ENCODE measurements at regions not wholly inside any gene's neighbourhood (a gene's known extent, or its start where the extent isn't known, plus 50 kb on each side); places are given as distances from the start of the nearest gene placed in this dataset.

- H3K4me3 ChIP-seq (ENCODE audit: low read depth, low read length), result no peak overlapping the region
- in situ Hi-C loops (cut with HindIII; ENCODE audit: low sequenced_read_pairs), result no loop called here
- no peak for TF ChIP-seq CTCF (IDR thresholded peaks at IDR 0.05; ENCODE audit: low read depth, low read length, missing control alignments)
- DNase-seq (ENCODE audit: low read depth), result no peak
These were observed 389.3 kb upstream of the MYT1L start for GRCh38 chr2:2720351-2720750.

GRCh38 chr2:2719781-2720180, 388.7 kb upstream of the MYT1L start:
- no peak for DNase-seq (ENCODE audit: low read depth)
- in situ Hi-C loops (cut with HindIII; ENCODE audit: low sequenced_read_pairs), result no loop called here
- no peak overlapping the region for H3K4me3 ChIP-seq (ENCODE audit: low read depth, low read length)
- TF ChIP-seq CTCF (IDR thresholded peaks at IDR 0.05; ENCODE audit: low read depth, low read length, missing control alignments), result no peak

GRCh38 chr2:2719015-2719414, 387.9 kb upstream of the MYT1L start:
- no peak for DNase-seq (ENCODE audit: low read depth)
- in situ Hi-C loops (cut with HindIII; ENCODE audit: low sequenced_read_pairs), result no loop called here
- no peak for TF ChIP-seq CTCF (IDR thresholded peaks at IDR 0.05; ENCODE audit: low read depth, low read length, missing control alignments)
- no peak overlapping the region for H3K4me3 ChIP-seq (ENCODE audit: low read depth, low read length)

GRCh38 chr2:2717406-2717805, 386.3 kb upstream of the MYT1L start:
- in situ Hi-C loops (cut with HindIII; ENCODE audit: low sequenced_read_pairs), result no loop called here

GRCh38 chr2:2716771-2717170, 385.7 kb upstream of the MYT1L start:
- no peak overlapping the region for H3K4me3 ChIP-seq (ENCODE audit: low read depth, low read length)
- no peak for DNase-seq (ENCODE audit: low read depth)
- no peak for TF ChIP-seq CTCF (IDR thresholded peaks at IDR 0.05; ENCODE audit: low read depth, low read length, missing control alignments)
- in situ Hi-C loops (cut with HindIII; ENCODE audit: low sequenced_read_pairs), result no loop called here

More at GRCh38 chr2:2717406-2717805, 386.3 kb upstream of the MYT1L start:
- no peak for TF ChIP-seq CTCF (IDR thresholded peaks at IDR 0.05; ENCODE audit: low read depth, low read length, missing control alignments)
- H3K4me3 ChIP-seq (ENCODE audit: low read depth, low read length), result no peak overlapping the region
- DNase-seq (ENCODE audit: low read depth), result no peak

- no peak for DNase-seq (ENCODE audit: low read depth)
- in situ Hi-C loops (cut with HindIII; ENCODE audit: low sequenced_read_pairs), result no loop called here
- H3K4me3 ChIP-seq (ENCODE audit: low read depth, low read length), result no peak overlapping the region
- no peak for TF ChIP-seq CTCF (IDR thresholded peaks at IDR 0.05; ENCODE audit: low read depth, low read length, missing control alignments)
These were observed 384.2 kb upstream of the MYT1L start for GRCh38 chr2:2715036-2715818.

Measured in astrocyte of the cerebellum (primary cell).